ENCODE measurements at regions not wholly inside any gene's neighbourhood (a gene's known extent, or its start where the extent isn't known, plus 50 kb on each side); places are given as distances from the start of the nearest gene placed in this dataset.

DNA sequence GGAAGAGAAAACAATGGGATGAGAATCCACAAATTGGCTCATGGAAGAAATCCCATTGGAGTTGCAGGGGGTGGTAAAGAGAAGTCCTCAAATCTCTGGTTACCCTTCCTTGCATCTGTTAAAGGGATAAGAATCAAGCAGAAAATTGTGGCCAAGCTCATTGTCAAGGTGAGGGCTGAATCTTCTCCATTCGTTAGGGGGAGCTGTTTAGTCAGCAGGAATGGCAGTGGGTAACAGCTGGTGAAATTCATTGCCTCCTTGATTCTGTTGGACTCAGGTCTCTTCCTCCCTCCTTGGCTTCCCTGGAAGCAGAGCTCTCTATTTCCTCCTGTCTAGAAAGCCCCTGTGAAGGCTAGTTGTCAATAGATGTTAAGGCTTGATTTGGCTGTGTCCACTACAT is 343.1 kb upstream of the SEMA6D start:
- TF ChIP-seq, protein P1, sequence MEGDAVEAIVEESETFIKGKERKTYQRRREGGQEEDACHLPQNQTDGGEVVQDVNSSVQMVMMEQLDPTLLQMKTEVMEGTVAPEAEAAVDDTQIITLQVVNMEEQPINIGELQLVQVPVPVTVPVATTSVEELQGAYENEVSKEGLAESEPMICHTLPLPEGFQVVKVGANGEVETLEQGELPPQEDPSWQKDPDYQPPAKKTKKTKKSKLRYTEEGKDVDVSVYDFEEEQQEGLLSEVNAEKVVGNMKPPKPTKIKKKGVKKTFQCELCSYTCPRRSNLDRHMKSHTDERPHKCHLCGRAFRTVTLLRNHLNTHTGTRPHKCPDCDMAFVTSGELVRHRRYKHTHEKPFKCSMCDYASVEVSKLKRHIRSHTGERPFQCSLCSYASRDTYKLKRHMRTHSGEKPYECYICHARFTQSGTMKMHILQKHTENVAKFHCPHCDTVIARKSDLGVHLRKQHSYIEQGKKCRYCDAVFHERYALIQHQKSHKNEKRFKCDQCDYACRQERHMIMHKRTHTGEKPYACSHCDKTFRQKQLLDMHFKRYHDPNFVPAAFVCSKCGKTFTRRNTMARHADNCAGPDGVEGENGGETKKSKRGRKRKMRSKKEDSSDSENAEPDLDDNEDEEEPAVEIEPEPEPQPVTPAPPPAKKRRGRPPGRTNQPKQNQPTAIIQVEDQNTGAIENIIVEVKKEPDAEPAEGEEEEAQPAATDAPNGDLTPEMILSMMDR (IDR thresholded peaks at IDR 0.05), result no peak
- no peak for TF ChIP-seq POLR2A (IDR thresholded peaks at IDR 0.05)

Measured in thyroid gland (tissue), 4 donors.